Upper lobe of left lung (tissue), 6 donors: ENCODE measurements at regions not wholly inside any gene's neighbourhood (a gene's known extent, or its start where the extent isn't known, plus 50 kb on each side); places are given as distances from the start of the nearest gene placed in this dataset.

Experiments used
- ATAC-seq, 2 donors: fragments of 200-7000 bp; cut with Tn5 transposase; one replicate each; pipeline ENCODE4 v1.9.1; 2022; ENCODE audit warnings: mild to moderate bottlenecking in 2 of 2, moderate library complexity in 2 of 2; ENCODE audit not compliant: low FRiP score in 2 of 2
- DNase-seq, 2 donors: peaks; one replicate each; pipeline ENCODE4 v3.0.0-alpha.2; 2019 to 2020
- H3K27ac ChIP-seq, 4 donors: fragments of 200-600 bp; sonication (generic); one replicate each; pipeline ENCODE4 v1.5.1; 2016 to 2019
- H3K27me3 ChIP-seq, 4 donors: fragments of 200-600 bp; sonication (generic); one replicate each; pipeline ENCODE4 v1.5.1; 2017 to 2019
- H3K36me3 ChIP-seq, 4 donors: fragments of 200-600 bp; sonication (generic); one replicate each; pipeline ENCODE4 v1.5.1; 2016 to 2019
- H3K4me1 ChIP-seq, 4 donors: fragments of 200-600 bp; sonication (generic); one replicate each; pipeline ENCODE4 v1.5.1; 2018 to 2019
- H3K4me3 ChIP-seq, 4 donors: fragments of 200-600 bp; sonication (generic); one replicate each; pipeline ENCODE4 v1.5.1; 2017 to 2019; ENCODE audit warnings: mild to moderate bottlenecking in 2 of 4, moderate library complexity in 1 of 4
- H3K9me3 ChIP-seq, 4 donors: fragments of 200-600 bp; sonication (generic); one replicate each; pipeline ENCODE4 v1.5.1; 2018 to 2019
- EP300 ChIP-seq, 4 donors: sonication (generic); formaldehyde crosslinking; IDR thresholded peaks; one replicate each; pipeline ENCODE4 v1.5.1; 2017; ENCODE audit warnings: antibody characterized with exemption in 4 of 4, control low read depth in 2 of 4
- POLR2A ChIP-seq, 4 donors: fragments of 450-650 bp; IDR thresholded peaks; one replicate each; pipeline ENCODE4 v1.5.1; 2016 to 2017; ENCODE audit warnings: antibody characterized with exemption in 4 of 4, mild to moderate bottlenecking in 2 of 4
- POLR2AphosphoS5 ChIP-seq, 2 donors: sonication (generic); formaldehyde crosslinking; IDR thresholded peaks; one replicate each; pipeline ENCODE4 v1.5.1; 2017; ENCODE audit warnings: antibody characterized with exemption in 2 of 2
- whole genome bisulfite sequencing, 2 donors: methylation state at CpG; one replicate each; pipeline ENCODE4 v1.1.5; 2017 to 2018; 5-methylcytosine and 5-hydroxymethylcytosine counted together
- TF ChIP-seq, protein P1 (sequence below), 6 experiments: fragments of 450-650 bp in 4 of 6; fragments of 200-600 bp in 2 of 6; sonication (generic) in 2 of 6; IDR thresholded peaks; one replicate each; pipeline ENCODE4 v1.5.1; 2016 to 2019; ENCODE audit warnings: antibody characterized with exemption in 6 of 6
- donor health status: DM: no; HTN: no; CAD: no; lungs with moderate emphysema.
- donor health status: DM: no; HTN: yes; CAD: no; lungs with severe emphysema.

- DNase-seq (no peak), ATAC-seq (no peak)
- Histone ChIP-seq H3K4me1 (no peaks in the 10 kb centered on the region), H3K9me3 (no peaks in the 10 kb centered on the region), H3K4me3 (no peak overlapping the region), H3K27ac (no peak overlapping the region), H3K27me3 (no peaks in the 10 kb centered on the region), H3K36me3 (no peaks in the 10 kb centered on the region)
- 95 to 97% methylated on average over 1 of the region's 1 CpG for WGBS, 2 donors
- TF ChIP-seq, protein P1, sequence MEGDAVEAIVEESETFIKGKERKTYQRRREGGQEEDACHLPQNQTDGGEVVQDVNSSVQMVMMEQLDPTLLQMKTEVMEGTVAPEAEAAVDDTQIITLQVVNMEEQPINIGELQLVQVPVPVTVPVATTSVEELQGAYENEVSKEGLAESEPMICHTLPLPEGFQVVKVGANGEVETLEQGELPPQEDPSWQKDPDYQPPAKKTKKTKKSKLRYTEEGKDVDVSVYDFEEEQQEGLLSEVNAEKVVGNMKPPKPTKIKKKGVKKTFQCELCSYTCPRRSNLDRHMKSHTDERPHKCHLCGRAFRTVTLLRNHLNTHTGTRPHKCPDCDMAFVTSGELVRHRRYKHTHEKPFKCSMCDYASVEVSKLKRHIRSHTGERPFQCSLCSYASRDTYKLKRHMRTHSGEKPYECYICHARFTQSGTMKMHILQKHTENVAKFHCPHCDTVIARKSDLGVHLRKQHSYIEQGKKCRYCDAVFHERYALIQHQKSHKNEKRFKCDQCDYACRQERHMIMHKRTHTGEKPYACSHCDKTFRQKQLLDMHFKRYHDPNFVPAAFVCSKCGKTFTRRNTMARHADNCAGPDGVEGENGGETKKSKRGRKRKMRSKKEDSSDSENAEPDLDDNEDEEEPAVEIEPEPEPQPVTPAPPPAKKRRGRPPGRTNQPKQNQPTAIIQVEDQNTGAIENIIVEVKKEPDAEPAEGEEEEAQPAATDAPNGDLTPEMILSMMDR (IDR thresholded peaks at IDR 0.05) = no peak
Measured at GRCh38 chr2:195017890-195018289, 639.1 kb upstream of the SLC39A10 start.

DNA sequence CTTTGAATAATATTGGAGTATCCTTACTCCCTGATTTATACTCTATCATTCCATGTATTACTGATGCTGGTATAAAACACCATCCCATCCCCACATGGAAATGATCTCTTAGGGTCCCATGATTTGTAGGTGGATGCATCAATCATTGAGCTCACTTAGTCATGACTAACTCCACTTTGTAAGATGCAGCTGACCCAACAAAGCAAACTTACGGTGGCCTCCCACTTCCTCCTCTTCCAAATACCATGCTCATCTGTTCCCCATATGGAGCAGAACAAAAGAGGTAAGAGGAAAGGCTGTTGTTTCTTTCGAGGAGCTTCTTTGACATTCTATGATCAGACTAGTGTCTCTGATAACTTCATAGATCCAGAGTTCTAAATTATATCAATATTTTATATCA, 640.2 kb upstream of the SLC39A10 start:
- WGBS, 2 donors = 69 to 81% methylated on average over 2 of the region's 2 CpGs
- Histone ChIP-seq H3K27me3 (no peaks in the 10 kb centered on the region), H3K27ac (no peak overlapping the region), H3K4me3 (no peak overlapping the region), H3K9me3 (no peaks in the 10 kb centered on the region), H3K4me1 (no peaks in the 10 kb centered on the region), H3K36me3 (no peaks in the 10 kb centered on the region)
- no peak for ATAC-seq
- TF ChIP-seq EP300 (IDR thresholded peaks at IDR 0.05) = no peak
- TF ChIP-seq POLR2AphosphoS5 (IDR thresholded peaks at IDR 0.05) = no peak
- TF ChIP-seq, protein P1 (IDR thresholded peaks at IDR 0.05) = no peak
- DNase-seq = no peak

- ATAC-seq (no peak), DNase-seq (no peak)
- Histone ChIP-seq H3K27me3 (no peaks in the 10 kb centered on the region), H3K4me3 (no peak overlapping the region), H3K9me3 (no peaks in the 10 kb centered on the region), H3K27ac (no peak overlapping the region), H3K4me1 (peaks cover 0 to 3% (median 0%) of the 10 kb centered on the region in 4 donors), H3K36me3 (no peaks in the 10 kb centered on the region)
- 68 to 75% methylated on average over 8 of the region's 8 CpGs for WGBS, 2 donors
- no peak for TF ChIP-seq POLR2AphosphoS5 (IDR thresholded peaks at IDR 0.05)
- TF ChIP-seq, protein P1 (IDR thresholded peaks at IDR 0.05) = no peak
- TF ChIP-seq EP300 (IDR thresholded peaks at IDR 0.05) = no peak
- no peak for TF ChIP-seq POLR2A (IDR thresholded peaks at IDR 0.05)
Measured at GRCh38 chr2:195009202-195009601, 647.8 kb upstream of the SLC39A10 start.

DNA sequence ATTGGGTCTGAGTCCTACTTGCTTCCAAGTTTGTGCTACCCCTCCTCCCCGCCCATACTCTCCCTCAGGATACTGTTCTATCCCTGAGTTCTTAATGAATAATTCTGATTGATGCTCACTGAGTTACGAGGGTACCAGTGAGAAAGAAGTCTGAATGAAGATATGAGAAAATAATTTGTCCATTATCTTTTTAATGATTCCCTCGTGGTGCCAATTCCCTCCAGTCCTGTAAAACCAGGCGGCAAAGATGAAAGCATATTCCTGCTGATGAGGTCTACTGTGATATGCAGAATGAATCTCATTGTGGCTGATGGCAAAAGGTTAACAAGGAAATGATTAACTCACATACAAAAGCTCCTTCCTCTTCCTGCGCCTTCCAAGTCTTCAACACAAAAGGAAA, 650.2 kb upstream of the SLC39A10 start:
- no peaks in the 10 kb centered on the region for H3K36me3 ChIP-seq
- no peak overlapping the region for H3K27ac ChIP-seq
- WGBS, 2 donors = 69 to 74% methylated on average over 5 of the region's 5 CpGs
- H3K9me3 ChIP-seq = no peaks in the 10 kb centered on the region
- H3K4me1 ChIP-seq = peaks cover 0 to 3% (median 0%) of the 10 kb centered on the region in 4 donors
- no peaks in the 10 kb centered on the region for H3K27me3 ChIP-seq
- TF ChIP-seq POLR2A (IDR thresholded peaks at IDR 0.05) = no peak
- no peak for TF ChIP-seq POLR2AphosphoS5 (IDR thresholded peaks at IDR 0.05)
- no peak for TF ChIP-seq EP300 (IDR thresholded peaks at IDR 0.05)
- no peak overlapping the region for H3K4me3 ChIP-seq
- DNase-seq = no peak
- ATAC-seq = no peak

GRCh38 chr2:195003881-195004471, 653.0 kb upstream of the SLC39A10 start:
- no peak for TF ChIP-seq POLR2AphosphoS5 (IDR thresholded peaks at IDR 0.05)
- TF ChIP-seq EP300 (IDR thresholded peaks at IDR 0.05) = no peak
- TF ChIP-seq, protein P1 (IDR thresholded peaks at IDR 0.05) = no peak
- no peak for TF ChIP-seq POLR2A (IDR thresholded peaks at IDR 0.05)
- Histone ChIP-seq H3K27ac (no peak overlapping the region), H3K27me3 (no peaks in the 10 kb centered on the region), H3K4me3 (no peak overlapping the region), H3K36me3 (no peaks in the 10 kb centered on the region), H3K4me1 (peaks cover 0 to 3% (median 0%) of the 10 kb centered on the region in 4 donors), H3K9me3 (no peaks in the 10 kb centered on the region)
- WGBS, 2 donors = 49 to 57% methylated on average over 4 of the region's 4 CpGs
- no peak for ATAC-seq
- DNase-seq = no peak
